AG04449 (cell line): ENCODE measurements at regions not wholly inside any gene's neighbourhood (a gene's known extent, or its start where the extent isn't known, plus 50 kb on each side); places are given as distances from the start of the nearest gene placed in this dataset.

ENCODE experiments used
- CTCF ChIA-PET: fragments of 350-600 bp; formaldehyde crosslinking; extraction: SDS; loops from one replicate; lab custom pipeline; 2021; ENCODE audit warnings: antibody characterized with exemption; lab: Yijun Ruan, JAX
- POLR2A ChIA-PET: fragments of 400-600, 350-600 bp; formaldehyde crosslinking; extraction: SDS; loops from one replicate; lab custom pipeline; 2020; ENCODE audit warnings: antibody characterized with exemption, inconsistent platforms; lab: Yijun Ruan, JAX
- DNase-seq: peaks from one replicate; pipeline ENCODE4 v3.0.0-alpha.2; 2010; ENCODE audit warnings: low read depth, low spot score
- H3K4me3 ChIP-seq: 2 replicates; pipeline ENCODE4 v1.5.1; 2011; ENCODE audit warnings: low read depth, mild to moderate bottlenecking, control low read depth, low read length
- CTCF ChIP-seq: IDR thresholded peaks from one replicate; pipeline ENCODE4 v1.5.1; 2011; ENCODE audit warnings: mild to moderate bottlenecking, moderate library complexity, low read length, control low read depth, inconsistent platforms; ENCODE audit not compliant: insufficient read depth; ENCODE audit errors: missing control alignments

DNA sequence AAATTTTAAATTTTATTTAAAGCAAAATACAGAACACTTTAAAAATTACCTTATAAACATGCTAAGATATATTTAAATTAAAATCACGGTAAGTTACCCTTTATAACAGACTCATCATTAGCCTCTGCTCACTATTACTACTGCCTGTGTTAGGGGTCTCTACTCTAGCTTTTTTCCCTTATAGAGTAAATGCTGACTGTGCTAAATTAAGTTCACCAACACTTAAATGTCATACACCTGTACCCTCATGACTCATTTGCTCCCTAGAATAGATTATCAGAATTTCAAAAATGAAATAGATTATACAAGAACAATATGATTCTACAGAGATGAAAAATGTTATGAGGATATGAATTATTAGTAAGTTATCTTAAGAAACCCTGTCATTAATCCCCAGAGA, 131.1 kb upstream of the INPP4B start:
- no peak for TF ChIP-seq CTCF
- CTCF ChIA-PET: no interaction called here

GRCh38 chr4:142983065-142983464, 137.0 kb upstream of the INPP4B start:
- POLR2A ChIA-PET: no interaction called here
- DNase-seq: no peak
- no peak for TF ChIP-seq CTCF
- H3K4me3 ChIP-seq: no peak overlapping the region
- CTCF ChIA-PET: no interaction called here

More for the DNA sequence above, 131.1 kb upstream of the INPP4B start:
- POLR2A ChIA-PET: no interaction called here
- DNase-seq: no peak
- no peak overlapping the region for H3K4me3 ChIP-seq

- POLR2A ChIA-PET: no interaction called here
- no peak for TF ChIP-seq CTCF
- H3K4me3 ChIP-seq: no peak overlapping the region
- CTCF ChIA-PET: no interaction called here
- DNase-seq: no peak
Observed at GRCh38 chr4:142983589-142983988, 137.5 kb upstream of the INPP4B start.

GRCh38 chr4:142984871-142985585, 138.9 kb upstream of the INPP4B start:
- H3K4me3 ChIP-seq: no peak overlapping the region
- no peak for DNase-seq
- CTCF ChIA-PET: interaction anchor here (1.0 kb wide), 2 partner anchors 10 kb away, joined by 3 to 6 read pairs; no protein-coding TSS in a partner anchor
- no peak for TF ChIP-seq CTCF
- POLR2A ChIA-PET: no interaction called here

GRCh38 chr4:143016171-143016570, 168.5 kb upstream of the USP38 start:
- CTCF ChIA-PET: no interaction called here
- no peak for DNase-seq

GRCh38 chr4:143017210-143017609, 167.5 kb upstream of the USP38 start:
- H3K4me3 ChIP-seq: no peak overlapping the region
- no peak for DNase-seq
- no peak for TF ChIP-seq CTCF
- POLR2A ChIA-PET: no interaction called here
- CTCF ChIA-PET: no interaction called here

More at GRCh38 chr4:143016171-143016570, 168.5 kb upstream of the USP38 start:
- POLR2A ChIA-PET: no interaction called here
- TF ChIP-seq CTCF: no peak
- no peak overlapping the region for H3K4me3 ChIP-seq
